Coronary artery (tissue), 2 donors: ENCODE measurements at regions not wholly inside any gene's neighbourhood (a gene's known extent, or its start where the extent isn't known, plus 50 kb on each side); places are given as distances from the start of the nearest gene placed in this dataset.

Experiments used
- DNase-seq: peaks from one replicate; pipeline ENCODE4 v3.0.0-alpha.2; 2017; ENCODE audit warnings: low spot score
- H3K27ac ChIP-seq, 2 donors: fragments of 200-600 bp; sonication (generic); one replicate each; pipeline ENCODE4 v1.5.1; 2016 to 2019
- H3K4me3 ChIP-seq: fragments of 200-600 bp; sonication (generic); 2 replicates; pipeline ENCODE4 v1.5.1; 2016; ENCODE audit warnings: mild to moderate bottlenecking, moderate library complexity
- CTCF ChIP-seq: fragments of 200-600 bp; sonication (generic); IDR thresholded peaks from one replicate; pipeline ENCODE4 v1.5.1; 2019; ENCODE audit warnings: antibody characterized with exemption

DNA sequence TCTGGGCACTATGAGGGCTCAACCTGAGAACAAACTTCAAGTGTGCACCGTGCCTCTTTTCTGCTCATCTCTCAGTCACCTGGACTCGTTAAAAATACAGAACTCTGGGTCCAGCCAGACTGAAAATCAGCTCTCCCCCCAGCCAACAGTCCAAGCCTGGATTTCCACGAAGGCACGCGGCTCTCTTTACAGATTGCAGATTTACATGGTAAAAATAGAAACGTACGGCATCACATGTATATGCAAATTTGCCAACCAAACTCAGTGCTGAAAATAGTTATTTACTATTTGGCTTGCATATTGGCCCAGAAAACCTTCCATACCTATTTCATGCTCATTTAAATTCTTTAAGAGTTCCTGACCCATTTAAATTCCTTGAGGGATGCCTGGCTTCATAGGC, 315.8 kb downstream of the MAF start:
- DNase-seq = no peak
- Histone ChIP-seq H3K27ac (no peak overlapping the region), H3K4me3 (no peak overlapping the region)
- no peak for TF ChIP-seq CTCF

GRCh38 chr16:79283578-79283977, 317.0 kb downstream of the MAF start:
- H3K27ac ChIP-seq = no peak overlapping the region
- H3K4me3 ChIP-seq = no peak overlapping the region
- TF ChIP-seq CTCF = no peak
- no peak for DNase-seq

- Histone ChIP-seq H3K4me3 (no peak overlapping the region), H3K27ac (no peak overlapping the region)
- no peak for DNase-seq
- no peak for TF ChIP-seq CTCF
These were observed 317.7 kb downstream of the MAF start for GRCh38 chr16:79282806-79283205.

DNA sequence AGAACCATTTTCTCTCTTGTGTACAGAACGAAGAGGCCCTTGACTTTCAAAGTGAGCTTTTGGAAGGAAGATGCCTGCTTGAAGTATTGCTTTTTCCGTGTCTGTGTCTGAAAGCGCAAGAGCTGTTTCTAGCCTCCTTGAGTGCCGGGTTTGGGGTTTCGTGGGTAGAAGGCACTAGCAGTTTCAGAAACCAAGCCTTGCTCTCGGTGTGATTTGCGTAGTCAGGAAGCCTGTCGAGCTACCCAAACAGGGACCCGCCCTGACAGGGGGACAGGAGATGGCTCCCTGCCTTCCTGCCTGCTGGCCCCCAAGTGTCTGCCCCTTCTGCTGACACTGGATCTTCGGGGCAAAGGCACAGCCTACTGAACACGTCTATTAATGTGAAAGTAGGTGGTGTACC, 322.0 kb downstream of the MAF start:
- no peak for TF ChIP-seq CTCF
- Histone ChIP-seq H3K27ac (no peak overlapping the region), H3K4me3 (no peak overlapping the region)
- DNase-seq = no peak

DNA sequence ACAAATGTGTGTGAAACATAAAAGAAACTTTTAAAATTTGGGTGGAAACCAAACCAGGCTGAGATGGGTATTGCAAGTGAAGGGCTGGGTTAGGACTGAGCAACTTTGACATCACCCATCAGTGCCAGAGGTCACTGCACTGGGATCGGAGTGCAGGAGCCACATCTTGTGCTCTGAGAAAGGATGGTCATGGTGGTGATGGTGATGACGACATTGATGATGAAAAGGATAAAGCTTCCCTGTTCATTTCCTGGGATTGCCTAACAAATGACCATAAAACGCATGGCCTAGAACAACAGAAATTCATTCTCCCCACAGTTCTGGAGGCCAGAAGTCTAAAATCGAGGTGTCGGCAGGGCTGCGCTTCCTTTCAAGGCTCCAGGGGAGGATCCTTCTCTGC, 324.0 kb downstream of the MAF start:
- no peak for TF ChIP-seq CTCF
- Histone ChIP-seq H3K27ac (no peak overlapping the region), H3K4me3 (no peak overlapping the region)
- DNase-seq = no peak

DNA sequence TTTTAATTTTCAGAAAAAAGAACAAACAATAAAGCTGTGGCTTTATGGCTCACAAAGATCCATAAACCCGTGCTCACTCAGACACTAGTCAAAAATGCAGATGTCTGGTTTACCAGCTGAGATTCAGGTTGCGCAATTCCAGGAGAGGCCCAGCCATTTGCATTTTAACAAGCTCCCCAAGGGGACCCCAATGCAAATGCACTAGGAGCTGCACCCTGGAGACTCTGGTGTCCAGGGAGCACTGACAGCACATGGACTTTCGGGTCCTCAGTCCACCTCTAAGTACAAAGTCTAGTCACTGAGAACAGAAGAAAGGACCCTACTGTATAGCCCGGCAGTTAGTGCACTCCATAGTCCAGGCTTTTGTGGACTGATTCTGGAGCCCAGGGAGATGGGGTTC, 326.3 kb downstream of the MAF start:
- Histone ChIP-seq H3K27ac (no peak overlapping the region), H3K4me3 (no peak overlapping the region)
- TF ChIP-seq CTCF = no peak
- DNase-seq = no peak

- DNase-seq = no peak
- no peak for TF ChIP-seq CTCF
- H3K4me3 ChIP-seq = no peak overlapping the region
These were observed 328.4 kb downstream of the MAF start for GRCh38 chr16:79272141-79272577.

More at GRCh38 chr16:79272141-79272577, 328.4 kb downstream of the MAF start:
- H3K27ac ChIP-seq = no peak overlapping the region
